Kidney glomerular epithelial cell (primary cell): ENCODE measurements at regions not wholly inside any gene's neighbourhood (a gene's known extent, or its start where the extent isn't known, plus 50 kb on each side); places are given as distances from the start of the nearest gene placed in this dataset.
"Not testable (repeated sequence)": the region's sequence is repeated elsewhere in the genome, so short reads cannot be mapped to it uniquely, and the experiment has no call there.

Experiments
- DNase-seq: peaks from one replicate; lab custom pipeline; 2025; lab: John Stamatoyannopoulos, UW

DNA sequence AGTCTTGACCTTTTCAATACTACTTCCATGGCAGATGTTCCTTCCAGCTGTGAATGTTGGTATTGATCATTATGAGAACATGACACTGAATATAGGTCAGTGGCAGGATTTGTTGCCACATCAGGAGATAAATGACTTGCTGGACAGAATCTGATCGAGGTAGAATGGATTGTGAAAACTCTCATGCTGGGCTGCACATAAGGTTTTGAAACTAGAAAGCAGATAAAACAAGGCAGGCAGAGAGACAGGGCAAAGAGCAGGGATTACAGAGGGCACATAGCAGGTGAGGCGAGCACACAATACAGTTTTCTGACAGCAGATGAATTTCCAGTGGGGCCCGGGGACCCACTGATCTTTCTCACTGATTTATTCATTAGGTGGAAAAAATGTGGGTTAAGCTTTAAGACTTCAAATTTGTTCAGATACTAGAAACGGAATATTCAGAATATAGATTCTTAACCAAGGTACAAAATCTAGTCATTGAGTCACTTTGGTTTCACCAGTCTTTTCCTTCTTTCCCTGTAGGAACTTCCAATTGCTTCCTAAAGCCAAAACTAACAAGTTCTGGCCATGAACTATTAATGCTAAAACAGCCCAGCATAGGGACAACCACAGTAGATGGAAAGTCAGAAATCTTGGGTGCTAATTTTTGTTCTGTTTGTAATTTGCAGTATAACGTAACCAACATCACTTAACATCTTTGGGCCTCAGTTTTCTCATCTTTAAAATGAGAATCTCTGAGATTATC is 296.0 kb upstream of the PTBP2 start:
- DNase-seq: no peak

DNA sequence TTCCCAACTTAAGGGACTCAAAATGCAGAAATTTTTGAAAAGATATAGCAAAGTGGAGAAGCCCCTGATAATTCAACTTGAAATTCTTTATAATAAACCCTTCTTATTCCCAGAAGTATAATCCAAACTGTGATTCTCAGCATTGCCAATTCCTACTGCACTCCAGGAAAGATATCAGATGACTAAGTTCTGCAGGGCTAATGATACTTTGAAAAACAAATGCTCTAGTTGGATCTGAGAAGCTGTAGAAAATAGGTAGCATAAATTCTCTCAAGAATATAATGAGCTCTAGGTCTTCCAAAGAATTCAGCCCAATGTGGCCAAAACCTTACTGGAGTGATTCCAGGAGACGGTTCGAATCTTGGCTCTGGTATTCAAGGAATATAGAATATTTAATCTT is 294.0 kb upstream of the PTBP2 start:
- DNase-seq: no peak

DNA sequence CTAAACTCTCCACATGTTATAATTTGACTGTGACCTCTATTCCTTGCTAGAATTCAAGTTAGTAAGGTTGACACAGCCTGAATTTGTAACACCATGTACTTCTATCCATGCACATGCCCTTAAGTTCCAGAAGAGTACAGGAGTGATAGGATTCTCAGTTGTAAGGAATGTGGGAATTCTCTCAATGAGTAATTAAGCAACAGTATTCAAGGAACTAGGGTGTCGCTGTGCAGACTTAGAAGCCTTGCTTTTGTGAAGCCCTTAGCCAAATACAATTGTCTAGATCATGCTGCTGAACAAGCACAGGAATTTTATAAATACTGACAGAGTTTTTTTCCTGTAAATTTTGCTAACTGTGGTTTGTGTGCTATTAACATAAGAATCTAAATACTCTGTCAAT is 276.3 kb upstream of the PTBP2 start:
- peak; percentile 48 for DNase-seq

DNA sequence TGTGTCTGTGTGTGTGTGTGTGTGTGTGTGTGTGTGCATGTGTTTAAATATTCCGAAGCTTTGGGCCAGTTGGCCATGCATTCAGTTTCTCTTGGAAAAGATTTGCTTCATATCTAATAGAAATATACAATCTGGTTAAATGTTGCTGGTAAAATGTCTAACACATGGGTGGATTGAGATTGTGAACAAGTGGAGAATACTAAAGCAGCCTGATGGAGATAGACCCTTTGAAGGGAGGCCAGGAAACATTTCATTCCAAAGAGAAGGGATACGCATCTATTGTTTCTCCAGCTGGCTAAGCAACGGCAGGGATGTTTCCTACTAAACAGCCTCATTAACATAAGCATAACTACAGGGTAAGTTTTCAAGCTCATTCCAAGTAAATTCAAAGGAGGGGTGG is 257.5 kb upstream of the PTBP2 start:
- DNase-seq: no peak

DNA sequence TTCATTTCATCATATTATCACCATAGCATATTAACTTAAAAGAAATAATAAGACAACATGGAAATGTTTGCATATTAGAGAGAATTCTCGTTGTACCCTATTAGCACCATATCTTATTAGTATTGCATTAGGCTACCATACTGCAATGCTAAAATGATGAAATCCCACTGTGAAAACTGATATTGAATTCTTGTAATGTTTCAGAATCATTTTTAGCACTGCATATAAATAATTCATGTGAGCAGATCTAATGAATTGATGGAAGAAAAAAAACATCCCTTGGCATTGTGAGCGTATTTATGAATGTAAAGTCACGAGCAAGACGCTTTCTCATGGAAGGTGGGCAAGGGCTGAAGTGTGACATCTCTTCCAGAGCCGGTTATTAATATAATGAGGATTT is 257.1 kb upstream of the PTBP2 start:
- DNase-seq: no peak

DNA sequence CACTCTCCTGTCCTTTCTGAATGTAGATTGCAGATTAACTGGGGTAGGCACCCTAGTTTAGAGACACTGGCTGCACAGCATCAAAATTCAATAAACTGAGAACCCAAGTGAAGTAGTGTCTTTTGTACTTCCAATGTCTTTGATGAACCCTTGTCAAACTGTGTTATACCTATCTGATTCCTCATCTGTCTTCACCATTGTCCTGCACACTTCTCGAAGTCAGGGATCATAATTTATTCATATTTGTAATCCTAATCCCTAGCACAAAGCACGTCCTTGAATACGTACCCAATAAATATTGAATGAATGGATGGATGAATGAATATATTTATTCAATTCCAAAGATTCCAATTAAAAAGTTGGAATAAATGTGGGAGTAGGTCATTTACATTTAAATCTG is 256.6 kb upstream of the PTBP2 start:
- no peak for DNase-seq

DNA sequence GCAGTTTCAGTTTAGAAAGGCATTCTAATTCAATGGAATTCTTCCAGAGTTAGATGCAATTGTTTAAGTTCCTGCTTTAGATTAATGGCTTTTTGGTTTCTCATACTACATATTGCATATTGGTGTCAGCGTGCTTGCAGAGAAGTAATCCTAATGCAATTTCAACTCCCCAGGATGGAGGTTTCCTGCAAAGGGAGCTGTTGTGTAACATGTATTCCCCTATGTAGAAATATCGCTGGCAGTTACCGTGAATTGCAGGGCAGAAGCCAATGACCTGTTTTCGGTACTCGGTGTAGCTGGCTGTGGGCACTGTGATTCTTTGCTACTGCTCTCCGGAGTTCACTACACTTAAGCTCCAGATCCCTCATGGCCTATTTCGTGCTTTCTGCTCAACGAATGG is 256.1 kb upstream of the PTBP2 start:
- no peak for DNase-seq

DNA sequence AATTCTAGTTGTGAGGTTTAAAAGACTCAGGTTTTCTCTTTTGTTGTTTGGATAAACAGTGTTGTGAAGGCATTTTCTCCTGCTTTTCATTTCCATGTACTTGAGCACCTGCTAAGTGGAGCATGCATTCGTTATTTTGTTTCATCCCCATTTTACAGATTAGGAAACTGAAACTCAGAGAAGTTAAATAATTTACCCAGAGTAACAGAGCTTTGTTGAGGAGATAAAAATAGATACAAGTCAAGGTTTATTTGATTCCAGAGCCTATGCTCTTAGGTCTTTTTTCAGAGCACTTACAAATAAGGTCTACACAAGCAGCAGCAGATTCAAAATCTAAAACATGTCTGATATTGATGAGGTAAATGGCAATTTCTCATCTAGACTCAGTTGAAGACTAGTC is 254.7 kb upstream of the PTBP2 start:
- no peak for DNase-seq

DNA sequence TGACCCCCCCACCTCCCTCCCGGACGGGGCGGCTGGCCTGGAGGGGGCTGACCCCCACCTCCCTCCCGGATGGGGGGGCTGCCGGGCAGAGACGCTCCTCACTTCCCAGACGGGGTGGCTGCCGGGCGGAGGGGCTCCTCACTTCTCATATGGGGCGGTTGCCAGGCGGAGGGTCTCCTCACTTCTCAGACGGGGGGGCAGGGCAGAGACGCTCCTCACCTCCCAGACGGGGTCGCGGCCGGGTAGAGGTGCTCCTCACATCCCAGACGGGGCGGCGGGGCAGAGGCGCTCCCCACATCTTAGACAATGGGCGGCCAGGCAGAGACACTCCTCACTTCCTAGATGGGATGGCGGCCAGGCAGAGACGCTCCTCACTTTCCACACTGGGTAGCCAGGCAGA is 251.9 kb upstream of the PTBP2 start:
- DNase-seq: not testable (repeated sequence)

DNA sequence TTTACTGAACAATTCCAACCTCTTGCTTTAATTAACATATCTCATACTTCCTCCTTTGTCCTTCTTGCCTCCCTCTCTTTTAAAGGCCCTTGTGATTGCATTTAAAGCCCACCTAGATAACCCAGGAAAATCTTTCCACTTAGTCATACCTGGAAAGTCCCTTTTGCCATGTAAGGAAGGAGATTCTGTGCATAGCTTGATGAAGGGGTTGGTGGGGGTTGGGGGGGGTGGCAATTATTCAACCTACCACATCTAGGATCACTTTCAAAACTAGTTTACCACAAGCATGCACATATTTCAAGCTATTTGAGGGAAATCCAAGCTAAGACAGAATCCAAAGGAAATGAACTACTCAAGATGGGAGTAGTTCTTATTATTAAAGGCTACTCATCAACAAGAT is 249.1 kb upstream of the PTBP2 start:
- peak; percentile 81 for DNase-seq

DNA sequence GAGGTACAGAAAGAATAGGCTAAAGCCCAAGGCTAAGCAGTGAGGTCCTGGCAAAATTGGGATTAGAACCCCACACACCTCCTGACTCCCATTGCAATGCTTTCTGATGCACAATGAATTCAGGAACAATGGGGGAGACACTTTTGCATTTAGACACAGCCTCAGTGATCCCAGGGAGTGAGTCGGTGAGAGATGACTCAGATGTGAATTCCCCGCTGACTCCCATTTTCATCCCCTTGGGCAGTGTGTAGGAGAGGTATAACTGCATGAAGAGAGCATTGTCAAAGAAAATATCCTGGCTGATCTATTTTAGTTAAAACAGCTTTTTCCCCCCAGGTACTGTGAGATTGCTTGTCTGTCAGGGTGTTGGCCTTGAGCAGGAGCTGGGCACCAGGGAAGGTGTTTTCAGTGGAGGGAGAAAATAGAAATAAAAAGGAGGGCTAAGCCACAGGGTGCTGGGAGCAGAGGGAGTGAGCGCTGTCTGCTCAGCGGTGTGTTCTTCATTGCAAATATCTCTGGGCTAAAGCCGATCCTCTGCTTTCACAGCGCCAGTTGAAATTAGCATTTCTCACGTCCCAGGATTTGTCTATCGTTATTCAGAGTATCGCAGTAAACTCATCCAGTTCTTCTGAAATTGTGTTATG is 247.7 kb upstream of the PTBP2 start:
- peak; percentile 86 for DNase-seq

DNA sequence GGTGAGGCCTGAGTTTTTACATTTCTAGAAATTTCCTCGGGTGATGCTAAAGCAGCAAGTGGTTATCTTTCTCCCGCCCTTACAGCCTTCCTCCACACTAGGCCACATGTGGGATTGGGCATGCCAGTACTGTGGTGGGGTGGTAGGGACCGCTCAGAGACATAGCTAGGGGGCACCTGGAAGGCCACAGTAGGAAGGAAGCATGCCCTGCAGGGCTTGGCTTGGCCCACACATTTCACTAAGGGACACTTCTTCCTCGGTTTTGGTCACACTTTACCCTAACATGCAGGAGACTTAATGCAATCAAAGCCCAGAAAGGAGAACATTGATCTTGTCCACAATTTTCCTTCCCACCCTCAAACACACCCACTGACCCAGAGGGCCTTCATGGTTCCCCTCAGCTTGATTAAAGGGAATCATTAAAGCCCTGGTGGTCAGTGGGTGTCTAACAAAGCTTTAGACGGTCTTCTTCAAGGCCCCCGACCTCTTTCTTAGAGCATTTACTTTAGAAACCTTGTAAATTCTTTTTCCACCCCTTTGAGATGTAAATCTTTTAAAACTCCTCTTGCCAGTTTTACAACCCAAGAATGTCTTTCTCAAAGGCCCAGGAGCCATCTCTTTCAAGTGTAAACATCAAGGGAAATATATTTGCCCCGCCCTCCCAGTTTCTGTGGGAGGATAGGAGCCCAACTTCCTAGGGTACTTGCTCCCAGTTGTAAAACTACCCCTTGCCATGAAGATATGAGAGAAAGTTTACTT is 246.4 kb upstream of the PTBP2 start:
- DNase-seq: no peak

DNA sequence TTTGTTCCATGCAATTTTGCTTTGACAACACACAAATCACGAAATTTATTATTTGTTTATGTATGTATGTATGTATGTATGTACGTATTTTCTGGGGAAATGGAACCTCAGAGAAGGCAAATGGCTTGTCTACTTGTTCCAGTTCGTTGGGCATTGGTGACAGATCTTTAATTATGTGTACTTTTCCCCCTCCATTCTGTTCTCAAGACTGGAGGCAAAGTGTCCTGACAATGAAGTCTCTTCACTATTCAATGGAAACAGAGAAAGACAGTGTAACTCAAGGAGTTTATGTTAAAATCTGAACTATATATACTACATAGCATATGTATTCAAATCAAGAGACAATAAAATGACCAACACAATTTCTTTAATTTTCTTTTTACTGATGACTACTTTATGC is 245.7 kb upstream of the PTBP2 start:
- DNase-seq: no peak

DNA sequence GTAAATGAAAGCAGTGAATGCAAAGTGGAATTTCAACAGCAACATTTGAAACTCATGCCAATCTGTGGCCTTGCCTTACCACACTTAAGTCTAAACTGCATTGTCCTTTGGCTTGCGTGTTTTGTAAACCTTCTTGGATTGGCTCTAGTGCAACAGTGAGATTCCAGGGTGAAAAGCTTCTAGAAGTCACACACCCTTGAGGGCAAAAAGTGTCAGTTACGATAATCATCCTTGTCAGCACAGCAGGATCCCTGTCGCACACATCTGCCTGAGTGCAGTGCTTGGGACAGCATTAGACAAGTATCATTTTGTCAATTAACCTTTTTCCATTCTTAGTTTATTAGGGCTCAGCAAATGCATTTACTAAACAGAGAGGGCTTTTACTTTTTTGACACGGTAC is 243.4 kb upstream of the PTBP2 start:
- DNase-seq: no peak

DNA sequence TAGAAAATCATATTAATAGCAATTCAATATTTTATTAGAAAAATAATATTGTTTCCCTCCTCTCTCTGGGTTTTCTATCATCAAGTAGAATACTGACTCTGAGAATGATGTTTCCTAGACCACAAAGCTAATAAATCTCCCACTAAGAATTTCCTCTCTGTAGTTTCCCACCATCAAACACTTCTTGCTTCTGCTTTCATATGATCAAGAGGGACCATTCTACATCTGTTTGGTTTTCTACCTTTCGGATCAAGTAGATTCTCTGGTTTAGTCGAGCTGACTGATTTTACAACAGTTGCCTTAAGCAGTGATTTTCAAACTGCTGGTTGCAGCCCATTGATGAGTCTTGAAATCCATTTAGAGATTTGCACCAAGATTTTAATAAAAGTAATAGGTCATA is 240.2 kb upstream of the PTBP2 start:
- DNase-seq: no peak

DNA sequence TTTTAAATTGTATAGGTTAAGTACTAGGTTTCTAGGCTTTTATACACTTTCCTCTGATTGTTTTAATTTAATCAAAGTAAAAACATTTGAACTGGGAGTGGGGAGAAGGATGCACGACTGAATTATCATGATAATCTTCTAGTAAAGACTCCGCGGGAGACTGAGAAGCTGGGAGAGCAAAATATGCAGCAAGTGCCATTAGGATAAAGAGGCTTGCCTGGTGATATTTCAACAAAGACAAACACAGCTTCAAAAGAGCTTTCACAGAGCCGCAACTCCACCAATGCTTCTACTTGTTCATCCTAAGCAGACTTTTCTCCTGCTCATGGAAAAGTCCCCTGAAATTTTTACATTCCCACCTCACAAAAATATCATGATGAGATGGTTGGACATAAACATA is 239.0 kb upstream of the PTBP2 start:
- DNase-seq: no peak

DNA sequence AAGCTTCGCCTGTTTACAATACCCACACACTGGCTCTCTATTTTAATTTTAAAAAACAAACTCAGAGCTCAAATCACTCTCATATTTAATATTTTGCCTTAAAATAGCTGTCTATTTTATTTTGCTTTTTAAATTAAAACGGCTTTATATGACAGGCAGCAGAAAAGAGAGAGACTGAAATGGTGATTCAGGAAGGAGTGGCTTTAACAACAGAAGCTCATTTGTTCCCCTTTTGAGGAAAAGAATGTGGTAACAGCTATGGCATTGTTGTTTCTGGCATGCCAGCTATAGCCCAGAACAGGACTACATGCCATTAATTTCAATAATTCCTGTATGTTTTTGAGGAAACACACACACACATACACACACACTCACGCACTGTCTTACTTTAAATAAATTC is 234.2 kb upstream of the PTBP2 start:
- peak; percentile 43 for DNase-seq

DNA sequence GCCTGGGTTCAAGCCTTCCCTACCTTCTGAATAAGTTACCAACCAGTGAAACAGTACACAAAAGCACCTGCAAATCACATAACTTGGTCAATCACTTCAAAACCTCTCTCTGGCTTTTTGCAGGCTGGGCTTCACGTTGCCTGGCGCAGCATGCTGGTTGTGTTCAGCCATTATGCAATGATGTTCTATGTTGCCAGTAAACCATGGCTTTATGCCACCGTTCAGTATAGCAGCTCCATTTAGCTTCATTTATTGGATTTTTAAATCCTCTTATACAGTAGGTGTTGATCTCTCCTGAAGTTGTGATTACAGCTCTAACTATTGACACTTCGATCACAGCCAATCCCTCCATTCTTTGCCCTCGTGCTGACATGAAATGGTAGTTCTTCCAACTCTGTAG is 233.6 kb upstream of the PTBP2 start:
- DNase-seq: no peak

DNA sequence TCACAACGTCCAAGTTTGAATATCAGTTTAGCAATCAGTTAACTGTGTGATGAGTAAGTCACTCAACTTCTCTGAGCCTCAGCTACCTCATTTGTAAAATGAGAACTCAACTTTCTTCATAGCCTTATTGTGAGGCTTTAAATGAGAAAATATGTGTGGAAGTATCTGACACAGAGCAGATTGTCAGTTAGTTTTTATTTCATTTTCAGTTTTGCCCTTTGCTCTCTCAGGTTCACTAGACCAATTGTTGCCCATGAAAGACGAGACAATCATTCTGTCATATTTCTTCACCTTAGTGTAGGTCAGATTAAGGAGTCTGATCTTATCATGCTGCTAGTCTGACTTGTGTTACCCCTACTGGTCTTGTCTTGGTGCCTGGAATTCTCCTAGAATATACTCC is 232.8 kb upstream of the PTBP2 start:
- no peak for DNase-seq

DNA sequence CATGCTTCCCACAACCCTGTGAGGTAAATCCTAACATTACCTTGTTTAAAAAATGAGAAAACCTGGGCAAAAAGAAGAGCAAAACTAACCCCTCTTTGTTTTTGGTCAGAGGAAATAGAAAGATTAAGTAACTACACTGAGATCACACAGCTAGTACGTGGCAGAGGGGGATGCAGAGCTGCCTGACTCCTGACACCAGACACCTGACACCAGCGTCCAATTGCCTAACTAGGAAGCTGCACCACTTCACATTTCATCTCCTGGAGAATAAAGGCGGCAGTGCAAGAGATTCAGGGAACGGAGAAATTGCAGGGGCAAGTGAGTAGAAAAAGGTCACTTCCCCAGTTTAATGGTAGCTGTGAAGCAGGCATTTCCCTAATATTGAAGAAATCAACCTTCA is 229.3 kb upstream of the PTBP2 start:
- DNase-seq: no peak

DNA sequence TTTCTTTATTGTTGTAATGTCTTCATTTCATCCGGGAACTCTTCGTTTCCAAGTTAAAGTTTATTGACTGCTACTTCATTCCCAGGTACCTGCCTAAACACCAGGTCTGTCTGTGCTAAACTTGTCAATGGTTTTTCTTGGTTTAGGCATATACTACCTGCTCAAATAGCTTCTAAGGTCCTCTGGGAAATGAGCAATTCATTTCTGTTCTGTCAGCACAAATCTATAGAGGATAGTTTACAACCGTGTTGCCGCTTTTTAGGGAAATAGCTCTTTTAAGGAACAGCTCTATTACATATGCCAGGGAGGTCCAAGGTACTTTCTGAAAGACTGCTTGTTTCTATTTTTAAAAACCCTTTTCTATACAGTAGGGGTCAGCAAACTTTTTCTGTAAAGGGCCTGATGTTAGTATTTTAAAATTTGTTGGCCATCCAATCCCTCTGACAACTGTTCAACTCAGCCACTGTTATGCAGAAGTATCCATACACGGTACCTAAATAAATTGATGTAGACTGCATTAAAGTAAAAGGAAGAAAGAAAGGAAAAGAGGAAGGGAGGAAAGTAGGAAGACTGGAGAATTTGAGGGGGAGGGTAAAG is 222.7 kb upstream of the PTBP2 start:
- no peak for DNase-seq

DNA sequence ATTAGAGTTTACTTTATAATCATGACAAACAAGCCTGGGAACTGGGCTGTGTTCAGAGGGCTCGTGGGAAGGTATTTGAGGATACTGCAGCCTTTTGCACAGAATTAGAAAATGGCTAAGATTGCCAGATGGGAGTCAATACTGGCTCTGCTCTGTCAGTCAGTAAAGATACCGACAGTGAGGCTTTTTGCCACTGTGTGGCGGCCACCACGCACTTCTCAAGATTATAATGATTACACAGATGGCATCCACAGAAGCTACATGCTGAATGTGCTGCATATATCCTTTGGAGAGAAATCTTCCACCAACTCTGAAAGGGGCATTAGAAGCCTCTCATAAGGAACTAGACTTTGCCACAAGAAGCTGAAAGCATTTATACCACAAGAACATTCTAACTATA is 213.4 kb upstream of the PTBP2 start:
- no peak for DNase-seq

DNA sequence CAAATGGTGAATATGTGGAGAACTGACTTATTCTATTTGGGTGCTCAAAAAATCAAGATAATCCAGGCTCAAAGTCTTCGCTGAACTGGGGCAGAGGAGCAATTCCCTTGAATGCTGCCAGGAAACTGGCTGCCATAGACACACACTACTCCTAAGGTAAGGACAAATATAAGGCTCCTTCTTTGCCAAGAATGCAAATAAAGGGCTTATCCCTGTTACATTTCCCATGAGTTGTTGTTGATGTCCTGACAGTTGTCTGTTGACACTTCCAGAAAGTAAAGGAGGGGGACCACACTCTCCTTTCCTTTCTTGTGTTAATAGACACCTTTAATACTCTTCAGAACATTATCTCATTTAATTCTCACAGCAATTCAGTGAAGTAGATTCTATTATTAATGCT is 212.2 kb upstream of the PTBP2 start:
- DNase-seq: no peak
